ENCODE measurements at regions not wholly inside any gene's neighbourhood (a gene's known extent, or its start where the extent isn't known, plus 50 kb on each side); places are given as distances from the start of the nearest gene placed in this dataset.

- TF ChIP-seq CTCF (IDR thresholded peaks at IDR 0.05; ENCODE audit: borderline replicate concordance, extremely low read depth, low read length, poor library complexity, severe bottlenecking) (no peak), EZH2 (IDR thresholded peaks at IDR 0.05; ENCODE audit: borderline replicate concordance, low read depth, low read length, severe bottlenecking) (no peak)
Observed at GRCh38 chr9:115182264-115182663, 64.3 kb upstream of the TNC start.

Measured in DND-41 (cell line).